ENCODE measurements at regions not wholly inside any gene's neighbourhood (a gene's known extent, or its start where the extent isn't known, plus 50 kb on each side); places are given as distances from the start of the nearest gene placed in this dataset.

GRCh38 chr15:36278219-36278618 lies 301.2 kb upstream of the CDIN1 start:
- Histone ChIP-seq H4K20me1 (ENCODE audit: control insufficient read depth, extremely low read depth, insufficient read depth, low read length) (no peaks in the 10 kb centered on the region), H3K9ac (ENCODE audit: insufficient read depth, low read length) (no peak overlapping the region), H3K27me3 (ENCODE audit: control insufficient read depth, insufficient read depth, low read length) (no peaks in the 10 kb centered on the region), H3K79me2 (ENCODE audit: control insufficient read depth, insufficient read depth, low read length) (no peaks in the 10 kb centered on the region), H3K27ac (ENCODE audit: insufficient read depth, low read length) (no peak overlapping the region), H3K9me3 (ENCODE audit: control insufficient read depth, insufficient read depth, low read depth, low read length) (no peaks in the 10 kb centered on the region), H3K4me1 (ENCODE audit: control insufficient read depth, extremely low read depth, insufficient read depth, low read length) (no peaks in the 10 kb centered on the region), H2AFZ (ENCODE audit: low read length) (no peak overlapping the region), H3K4me2 (ENCODE audit: extremely low read depth, insufficient read depth, low read length) (no peak overlapping the region), H3K4me3 (replicated peaks in 1 of 4; ENCODE audit: control extremely low read depth in 1 of 4, insufficient read depth in 1 of 4, low read depth in 3 of 4, low read length in 4 of 4) (no peak overlapping the region), H3K36me3 (ENCODE audit: control insufficient read depth, insufficient read depth, low read length) (no peaks in the 10 kb centered on the region)
- peak; percentile 35 to 41 for DNase-seq (ENCODE audit: low read depth in 2 of 2)
- peak in 1 of 2 donors; percentile 30 for TF ChIP-seq CTCF (conservative IDR thresholded peaks at IDR 0.05 in 1 of 2, IDR thresholded peaks at IDR 0.05 in 1 of 2; ENCODE audit: low read depth in 1 of 2, low read length in 2 of 2)
- no peak for TF ChIP-seq EZH2 (IDR thresholded peaks at IDR 0.05; ENCODE audit: low read length, missing control alignments)

GRCh38 chr15:36282821-36283220 lies 296.6 kb upstream of the CDIN1 start:
- TF ChIP-seq CTCF (conservative IDR thresholded peaks at IDR 0.05 in 1 of 2, IDR thresholded peaks at IDR 0.05 in 1 of 2; ENCODE audit: low read depth in 1 of 2, low read length in 2 of 2) (no peak), EZH2 (IDR thresholded peaks at IDR 0.05; ENCODE audit: low read length, missing control alignments) (no peak)
- Histone ChIP-seq H3K27me3 (ENCODE audit: control insufficient read depth, insufficient read depth, low read length) (no peaks in the 10 kb centered on the region), H3K36me3 (ENCODE audit: control insufficient read depth, insufficient read depth, low read length) (no peaks in the 10 kb centered on the region), H3K79me2 (ENCODE audit: control insufficient read depth, insufficient read depth, low read length) (no peaks in the 10 kb centered on the region), H3K4me3 (replicated peaks in 1 of 4; ENCODE audit: control extremely low read depth in 1 of 4, insufficient read depth in 1 of 4, low read depth in 3 of 4, low read length in 4 of 4) (no peak overlapping the region), H2AFZ (ENCODE audit: low read length) (no peak overlapping the region), H3K9ac (ENCODE audit: insufficient read depth, low read length) (no peak overlapping the region), H3K4me1 (ENCODE audit: control insufficient read depth, extremely low read depth, insufficient read depth, low read length) (no peaks in the 10 kb centered on the region), H3K9me3 (ENCODE audit: control insufficient read depth, insufficient read depth, low read depth, low read length) (no peaks in the 10 kb centered on the region), H4K20me1 (ENCODE audit: control insufficient read depth, extremely low read depth, insufficient read depth, low read length) (no peaks in the 10 kb centered on the region), H3K4me2 (ENCODE audit: extremely low read depth, insufficient read depth, low read length) (no peak overlapping the region), H3K27ac (ENCODE audit: insufficient read depth, low read length) (no peak overlapping the region)
- no peak for DNase-seq (ENCODE audit: low read depth in 2 of 2)

GRCh38 chr15:36284911-36285310 lies 294.5 kb upstream of the CDIN1 start:
- H3K79me2 ChIP-seq (ENCODE audit: control insufficient read depth, insufficient read depth, low read length) = no peaks in the 10 kb centered on the region
- H3K9me3 ChIP-seq (ENCODE audit: control insufficient read depth, insufficient read depth, low read depth, low read length) = no peaks in the 10 kb centered on the region
- H3K36me3 ChIP-seq (ENCODE audit: control insufficient read depth, insufficient read depth, low read length) = no peaks in the 10 kb centered on the region
- H3K4me2 ChIP-seq (ENCODE audit: extremely low read depth, insufficient read depth, low read length) = no peak overlapping the region
- H3K4me1 ChIP-seq (ENCODE audit: control insufficient read depth, extremely low read depth, insufficient read depth, low read length) = no peaks in the 10 kb centered on the region
- H3K27me3 ChIP-seq (ENCODE audit: control insufficient read depth, insufficient read depth, low read length) = no peaks in the 10 kb centered on the region
- DNase-seq (ENCODE audit: low read depth in 2 of 2) = no peak
- no peak overlapping the region for H2AFZ ChIP-seq (ENCODE audit: low read length)
- no peak overlapping the region for H3K27ac ChIP-seq (ENCODE audit: insufficient read depth, low read length)
- TF ChIP-seq EZH2 (IDR thresholded peaks at IDR 0.05; ENCODE audit: low read length, missing control alignments) (no peak), CTCF (conservative IDR thresholded peaks at IDR 0.05 in 1 of 2, IDR thresholded peaks at IDR 0.05 in 1 of 2; ENCODE audit: low read depth in 1 of 2, low read length in 2 of 2) (no peak)
- H3K4me3 ChIP-seq (replicated peaks in 1 of 4; ENCODE audit: control extremely low read depth in 1 of 4, insufficient read depth in 1 of 4, low read depth in 3 of 4, low read length in 4 of 4) = no peak overlapping the region
- H3K9ac ChIP-seq (ENCODE audit: insufficient read depth, low read length) = no peak overlapping the region
- no peaks in the 10 kb centered on the region for H4K20me1 ChIP-seq (ENCODE audit: control insufficient read depth, extremely low read depth, insufficient read depth, low read length)
